ENCODE measurements at regions not wholly inside any gene's neighbourhood (a gene's known extent, or its start where the extent isn't known, plus 50 kb on each side); places are given as distances from the start of the nearest gene placed in this dataset.

DNA sequence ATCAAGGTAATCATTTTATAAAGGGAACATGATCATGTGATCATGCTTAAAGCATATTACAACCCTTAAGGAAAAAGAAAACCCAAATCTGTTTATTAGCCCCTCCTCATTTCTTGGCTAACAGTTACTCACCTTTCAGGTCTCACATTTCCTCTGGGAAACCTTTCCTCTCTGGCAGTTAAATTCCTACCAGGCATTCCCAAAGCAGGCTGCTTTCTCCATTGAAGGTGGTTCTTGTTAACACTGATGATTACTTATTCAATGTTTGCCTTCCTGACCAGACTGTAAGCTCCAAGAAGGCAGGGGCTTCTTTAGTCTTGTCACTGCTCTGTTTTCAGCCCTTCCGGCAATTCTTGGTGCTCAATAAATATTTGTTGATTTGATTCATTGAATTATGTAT is 59.9 kb downstream of the PLK2 start:
- TF ChIP-seq POLR2A (IDR thresholded peaks at IDR 0.05), result no peak
- TF ChIP-seq, protein P1, sequence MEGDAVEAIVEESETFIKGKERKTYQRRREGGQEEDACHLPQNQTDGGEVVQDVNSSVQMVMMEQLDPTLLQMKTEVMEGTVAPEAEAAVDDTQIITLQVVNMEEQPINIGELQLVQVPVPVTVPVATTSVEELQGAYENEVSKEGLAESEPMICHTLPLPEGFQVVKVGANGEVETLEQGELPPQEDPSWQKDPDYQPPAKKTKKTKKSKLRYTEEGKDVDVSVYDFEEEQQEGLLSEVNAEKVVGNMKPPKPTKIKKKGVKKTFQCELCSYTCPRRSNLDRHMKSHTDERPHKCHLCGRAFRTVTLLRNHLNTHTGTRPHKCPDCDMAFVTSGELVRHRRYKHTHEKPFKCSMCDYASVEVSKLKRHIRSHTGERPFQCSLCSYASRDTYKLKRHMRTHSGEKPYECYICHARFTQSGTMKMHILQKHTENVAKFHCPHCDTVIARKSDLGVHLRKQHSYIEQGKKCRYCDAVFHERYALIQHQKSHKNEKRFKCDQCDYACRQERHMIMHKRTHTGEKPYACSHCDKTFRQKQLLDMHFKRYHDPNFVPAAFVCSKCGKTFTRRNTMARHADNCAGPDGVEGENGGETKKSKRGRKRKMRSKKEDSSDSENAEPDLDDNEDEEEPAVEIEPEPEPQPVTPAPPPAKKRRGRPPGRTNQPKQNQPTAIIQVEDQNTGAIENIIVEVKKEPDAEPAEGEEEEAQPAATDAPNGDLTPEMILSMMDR (IDR thresholded peaks at IDR 0.05 in 8 of 11, conservative IDR thresholded peaks at IDR 0.05 in 3 of 11), result no peak
- TF ChIP-seq POLR2AphosphoS5 (IDR thresholded peaks at IDR 0.05), result no peak

Measured in spleen (tissue), 7 donors.